ENCODE measurements at regions not wholly inside any gene's neighbourhood (a gene's known extent, or its start where the extent isn't known, plus 50 kb on each side); places are given as distances from the start of the nearest gene placed in this dataset.

DNA sequence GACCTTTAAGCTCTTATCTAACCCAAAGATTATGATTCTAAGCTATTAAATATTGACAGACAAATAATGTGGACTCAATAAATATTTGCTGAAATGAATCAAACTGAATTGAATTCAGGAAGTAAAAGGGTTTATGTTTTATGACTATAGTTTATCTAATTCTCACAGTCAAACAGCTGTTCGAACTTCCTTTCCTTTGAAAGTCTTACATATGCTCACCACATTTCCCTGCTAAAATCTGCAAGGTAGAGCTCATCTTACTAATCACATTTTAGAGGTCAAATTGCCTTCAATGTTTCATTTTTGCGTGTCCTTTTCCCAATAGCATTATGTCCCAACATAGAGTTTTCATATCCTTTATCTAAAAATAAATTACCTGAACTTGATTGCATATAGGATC is 154.9 kb upstream of the PPP1R3A start:
- no peak for TF ChIP-seq POLR2A (IDR thresholded peaks at IDR 0.05)
- TF ChIP-seq, protein P1, sequence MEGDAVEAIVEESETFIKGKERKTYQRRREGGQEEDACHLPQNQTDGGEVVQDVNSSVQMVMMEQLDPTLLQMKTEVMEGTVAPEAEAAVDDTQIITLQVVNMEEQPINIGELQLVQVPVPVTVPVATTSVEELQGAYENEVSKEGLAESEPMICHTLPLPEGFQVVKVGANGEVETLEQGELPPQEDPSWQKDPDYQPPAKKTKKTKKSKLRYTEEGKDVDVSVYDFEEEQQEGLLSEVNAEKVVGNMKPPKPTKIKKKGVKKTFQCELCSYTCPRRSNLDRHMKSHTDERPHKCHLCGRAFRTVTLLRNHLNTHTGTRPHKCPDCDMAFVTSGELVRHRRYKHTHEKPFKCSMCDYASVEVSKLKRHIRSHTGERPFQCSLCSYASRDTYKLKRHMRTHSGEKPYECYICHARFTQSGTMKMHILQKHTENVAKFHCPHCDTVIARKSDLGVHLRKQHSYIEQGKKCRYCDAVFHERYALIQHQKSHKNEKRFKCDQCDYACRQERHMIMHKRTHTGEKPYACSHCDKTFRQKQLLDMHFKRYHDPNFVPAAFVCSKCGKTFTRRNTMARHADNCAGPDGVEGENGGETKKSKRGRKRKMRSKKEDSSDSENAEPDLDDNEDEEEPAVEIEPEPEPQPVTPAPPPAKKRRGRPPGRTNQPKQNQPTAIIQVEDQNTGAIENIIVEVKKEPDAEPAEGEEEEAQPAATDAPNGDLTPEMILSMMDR (IDR thresholded peaks at IDR 0.05): no peak
- no peak for DNase-seq (ENCODE audit: low spot score in 2 of 2)
- no peak overlapping the region for H3K4me3 ChIP-seq (ENCODE audit: low read depth, poor library complexity, severe bottlenecking)
- 33 to 48% methylated on average over 2 of the region's 2 CpGs for WGBS, 2 donors
- intact Hi-C loops (cut with DNase I; ENCODE audit: low total_unique reads): no loop called here

DNA sequence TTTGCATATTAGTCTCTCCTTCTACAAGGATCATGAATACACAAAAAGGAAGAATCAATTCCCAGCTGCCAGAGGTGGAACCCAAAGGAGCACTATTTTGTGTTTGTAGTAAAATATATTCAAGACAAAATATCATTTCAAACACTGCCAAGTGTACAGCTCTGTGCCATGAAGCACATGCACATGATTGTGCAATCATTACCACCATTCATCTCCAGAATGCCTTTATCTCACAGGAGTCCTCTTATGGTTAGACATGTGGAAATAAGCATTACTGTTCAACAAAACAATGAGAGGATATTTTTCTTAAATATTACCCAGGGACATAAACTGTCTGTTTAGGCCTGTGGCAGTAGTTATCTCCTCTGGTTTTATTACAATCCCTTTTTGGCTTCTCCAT is 151.4 kb upstream of the PPP1R3A start:
- no peak for DNase-seq (ENCODE audit: low spot score in 2 of 2)
- TF ChIP-seq, protein P1 (IDR thresholded peaks at IDR 0.05): no peak
- TF ChIP-seq POLR2A (IDR thresholded peaks at IDR 0.05): no peak
- no peak overlapping the region for H3K4me3 ChIP-seq (ENCODE audit: low read depth, poor library complexity, severe bottlenecking)
- intact Hi-C loops (cut with DNase I; ENCODE audit: low total_unique reads): no loop called here

- TF ChIP-seq, protein P1 (IDR thresholded peaks at IDR 0.05): no peak
- no peak for TF ChIP-seq POLR2A (IDR thresholded peaks at IDR 0.05)
- no peak overlapping the region for H3K4me3 ChIP-seq (ENCODE audit: low read depth, poor library complexity, severe bottlenecking)
- no peak for DNase-seq (ENCODE audit: low spot score in 2 of 2)
- intact Hi-C loops (cut with DNase I; ENCODE audit: low total_unique reads): no loop called here
- 55 to 59% methylated on average over 3 of the region's 3 CpGs for WGBS, 2 donors
These were observed 144.0 kb upstream of the PPP1R3A start for GRCh38 chr7:114062810-114063209.

- no peak for DNase-seq (ENCODE audit: low spot score in 2 of 2)
- TF ChIP-seq, protein P1 (IDR thresholded peaks at IDR 0.05): no peak
- no peak for TF ChIP-seq POLR2A (IDR thresholded peaks at IDR 0.05)
- 49 to 56% methylated on average over 2 of the region's 2 CpGs for WGBS, 2 donors
- intact Hi-C loops (cut with DNase I; ENCODE audit: low total_unique reads): no loop called here
- no peak overlapping the region for H3K4me3 ChIP-seq (ENCODE audit: low read depth, poor library complexity, severe bottlenecking)
These were observed 133.1 kb upstream of the PPP1R3A start for GRCh38 chr7:114051871-114052331.

GRCh38 chr7:114050571-114050970 is 131.8 kb upstream of the PPP1R3A start:
- 80 to 87% methylated on average over 3 of the region's 3 CpGs for WGBS, 2 donors

More at GRCh38 chr7:114050571-114050970, 131.8 kb upstream of the PPP1R3A start:
- DNase-seq (ENCODE audit: low spot score in 2 of 2): no peak
- TF ChIP-seq POLR2A (IDR thresholded peaks at IDR 0.05): no peak
- TF ChIP-seq, protein P1 (IDR thresholded peaks at IDR 0.05): no peak
- intact Hi-C loops (cut with DNase I; ENCODE audit: low total_unique reads): no loop called here
- no peak overlapping the region for H3K4me3 ChIP-seq (ENCODE audit: low read depth, poor library complexity, severe bottlenecking)
